H9 (cell line): ENCODE measurements at regions not wholly inside any gene's neighbourhood (a gene's known extent, or its start where the extent isn't known, plus 50 kb on each side); places are given as distances from the start of the nearest gene placed in this dataset.

Experiments
- DNase-seq: peaks from one replicate; pipeline ENCODE4 v3.0.0-alpha.2; 2017
- H2AFZ ChIP-seq: one replicate; pipeline ENCODE4 v1.6.1; 2013; ENCODE audit warnings: mild to moderate bottlenecking, low read length, control low read depth, moderate library complexity
- H2AK5ac ChIP-seq: 2 replicates; pipeline ENCODE4 v1.6.1; 2013; ENCODE audit warnings: low read length, control low read depth, mixed read lengths; ENCODE audit not compliant: insufficient read length
- H2BK120ac ChIP-seq: one replicate; pipeline ENCODE4 v1.6.1; 2013; ENCODE audit warnings: low read depth, mild to moderate bottlenecking, low read length, control low read depth, inconsistent platforms; ENCODE audit not compliant: poor library complexity, severe bottlenecking
- H2BK12ac ChIP-seq: 2 replicates; pipeline ENCODE4 v1.6.1; 2013; ENCODE audit warnings: low read length, control low read depth, mixed read lengths, low read depth; ENCODE audit not compliant: insufficient read length
- H2BK15ac ChIP-seq: 2 replicates; pipeline ENCODE4 v1.6.1; 2013; ENCODE audit warnings: low read depth, low read length, control low read depth
- H2BK20ac ChIP-seq: one replicate; pipeline ENCODE4 v1.6.1; 2013; ENCODE audit warnings: low read depth, mild to moderate bottlenecking, low read length, control low read depth, inconsistent platforms; ENCODE audit not compliant: poor library complexity, severe bottlenecking
- H2BK5ac ChIP-seq: 2 replicates; pipeline ENCODE4 v1.6.1; 2013; ENCODE audit warnings: low read length, control low read depth, mixed read lengths; ENCODE audit not compliant: insufficient read length
- H3K14ac ChIP-seq: 2 replicates; pipeline ENCODE4 v1.6.1; 2013; ENCODE audit warnings: low read length, control low read depth; ENCODE audit not compliant: insufficient read depth
- H3K18ac ChIP-seq: 2 replicates; pipeline ENCODE4 v1.6.1; 2013; ENCODE audit warnings: low read depth, mild to moderate bottlenecking, mixed read lengths, low read length, control low read depth; ENCODE audit not compliant: insufficient read length
- H3K23ac ChIP-seq: 2 replicates; pipeline ENCODE4 v1.6.1; 2013; ENCODE audit warnings: low read length, control low read depth, mixed read lengths, low read depth; ENCODE audit not compliant: insufficient read length
- H3K23me2 ChIP-seq: 2 replicates; pipeline ENCODE4 v1.6.1; 2013; ENCODE audit warnings: low read depth, mild to moderate bottlenecking, mixed read lengths, low read length, control low read depth; ENCODE audit not compliant: insufficient read length, poor library complexity, severe bottlenecking
- H3K27ac ChIP-seq: 2 replicates; pipeline ENCODE4 v1.5.1; 2013; ENCODE audit warnings: low read length, control low read depth, mixed read lengths, low read depth; ENCODE audit not compliant: insufficient read length
- H3K27me3 ChIP-seq: 2 replicates; pipeline ENCODE4 v1.6.1; 2013; ENCODE audit warnings: low read length, control low read depth, inconsistent platforms; ENCODE audit not compliant: insufficient read depth
- H3K4ac ChIP-seq: 2 replicates; pipeline ENCODE4 v1.6.1; 2013; ENCODE audit warnings: low read depth, mild to moderate bottlenecking, control low read depth, inconsistent platforms, low read length, moderate library complexity
- H3K4me1 ChIP-seq: 2 replicates; pipeline ENCODE4 v1.6.1; 2013; ENCODE audit warnings: low read length, control low read depth, inconsistent platforms; ENCODE audit not compliant: insufficient read depth
- H3K4me2 ChIP-seq: 2 replicates; pipeline ENCODE4 v1.6.1; 2013; ENCODE audit warnings: low read length, control low read depth, mixed read lengths; ENCODE audit not compliant: insufficient read length, insufficient read depth
- H3K56ac ChIP-seq: 2 replicates; pipeline ENCODE4 v1.6.1; 2013; ENCODE audit warnings: low read depth, mild to moderate bottlenecking, mixed read lengths, low read length, control low read depth; ENCODE audit not compliant: insufficient read length
- H3K79me1 ChIP-seq: 2 replicates; pipeline ENCODE4 v1.6.1; 2013; ENCODE audit warnings: low read depth, mild to moderate bottlenecking, moderate library complexity, low read length, control low read depth, inconsistent platforms; ENCODE audit not compliant: insufficient read depth, poor library complexity, severe bottlenecking
- H3K79me2 ChIP-seq: 2 replicates; pipeline ENCODE4 v1.6.1; 2013; ENCODE audit warnings: low read length, control low read depth, inconsistent platforms; ENCODE audit not compliant: insufficient read depth
- H3K9ac ChIP-seq: 2 replicates; pipeline ENCODE4 v1.6.1; 2013; ENCODE audit warnings: low read length, control low read depth, mixed read lengths; ENCODE audit not compliant: insufficient read length; ENCODE audit errors: extremely low read depth
- H3K9me3 ChIP-seq: one replicate; pipeline ENCODE4 v1.6.1; 2013; ENCODE audit warnings: low read depth, low read length, inconsistent platforms; ENCODE audit not compliant: control insufficient read depth
- H3T11ph ChIP-seq: one replicate; pipeline ENCODE4 v1.6.1; 2013; ENCODE audit warnings: mild to moderate bottlenecking, low read length, control low read depth, inconsistent platforms
- H4K20me1 ChIP-seq: one replicate; pipeline ENCODE4 v1.6.1; 2013; ENCODE audit not compliant: control insufficient read depth, insufficient read length, insufficient read depth
- H4K5ac ChIP-seq: 2 replicates; pipeline ENCODE4 v1.6.1; 2013; ENCODE audit warnings: low read depth, mild to moderate bottlenecking, mixed read lengths, low read length, control low read depth; ENCODE audit not compliant: insufficient read length
- H4K8ac ChIP-seq: replicated peaks from 2 replicates; pipeline ENCODE4 v1.6.1; 2013; ENCODE audit warnings: low read length, control low read depth, mixed read lengths, low read depth; ENCODE audit not compliant: insufficient read length
- H4K91ac ChIP-seq: 2 replicates; pipeline ENCODE4 v1.6.1; 2013; ENCODE audit warnings: low read depth, mild to moderate bottlenecking, moderate library complexity, mixed read lengths, low read length, control low read depth; ENCODE audit not compliant: insufficient read length
- H3K27ac Mint-ChIP-seq, 3 experiments: 2 replicates in 2 of 3; 3 replicates in 1 of 3; pipeline ENCODE4 v1.8.0; 2020 to 2021; ENCODE audit warnings: mixed read lengths in 3 of 3, mild to moderate bottlenecking in 1 of 3, moderate library complexity in 1 of 3
- H3K27me3 Mint-ChIP-seq: 2 replicates; pipeline ENCODE4 v1.8.0; 2021; ENCODE audit warnings: low read depth, mild to moderate bottlenecking, moderate library complexity, mixed read lengths
- H3K36me3 Mint-ChIP-seq, 3 experiments: 2 replicates in 2 of 3; 3 replicates in 1 of 3; pipeline ENCODE4 v1.8.0; 2020 to 2021; ENCODE audit warnings: low read depth in 3 of 3, mixed read lengths in 3 of 3; ENCODE audit not compliant: insufficient read depth in 1 of 3
- H3K4me1 Mint-ChIP-seq, 2 experiments: 2 replicates each; pipeline ENCODE4 v1.8.0; 2020; ENCODE audit warnings: mixed read lengths in 2 of 2
- H3K4me3 Mint-ChIP-seq, 2 experiments: 2 replicates in 1 of 2; 3 replicates in 1 of 2; pipeline ENCODE4 v1.8.0; 2020 to 2021; ENCODE audit warnings: mild to moderate bottlenecking in 2 of 2, mixed read lengths in 2 of 2, moderate library complexity in 1 of 2
- H3K9me3 Mint-ChIP-seq, 2 experiments: 2 replicates in 1 of 2; 3 replicates in 1 of 2; pipeline ENCODE4 v1.8.0; 2020; ENCODE audit warnings: mild to moderate bottlenecking in 2 of 2, mixed read lengths in 2 of 2, moderate library complexity in 1 of 2
- WGBS: extraction: QIAGEN DNeasy Blood & Tissue Kit; methylation state at CpG from one replicate; pipeline ENCODE4 v1.1.7; 2013; ENCODE audit warnings: missing lambda C conversion rate, low lambda C conversion rate, mixed read lengths; ENCODE audit not compliant: insufficient read length; ENCODE audit errors: extremely low coverage; 5-methylcytosine and 5-hydroxymethylcytosine counted together
- TF ChIP-seq, protein P1 (sequence below): fragments of 200-600 bp; sonication (generic); conservative IDR thresholded peaks from 3 replicates; pipeline ENCODE4 v1.8.0; 2021; ENCODE audit warnings: antibody characterized with exemption, mild to moderate bottlenecking

DNA sequence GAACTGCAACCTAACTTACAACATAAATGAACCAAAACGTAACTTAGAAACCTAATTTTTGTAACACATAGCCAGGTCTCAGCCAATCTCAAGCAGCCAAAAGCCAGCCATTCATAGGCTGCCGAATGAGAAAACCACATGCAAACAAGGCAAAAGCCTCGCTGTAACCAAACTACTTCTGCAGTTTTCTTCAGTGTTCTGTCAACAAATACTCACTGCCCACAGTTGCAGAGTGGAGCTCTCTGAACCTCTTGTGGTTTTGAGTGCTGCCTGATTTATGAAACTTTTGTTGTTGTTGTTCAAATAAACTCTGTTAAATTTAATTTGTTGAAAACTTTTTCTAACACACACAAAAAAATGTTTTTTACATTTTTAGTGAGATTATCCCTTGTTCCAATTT is 251.2 kb downstream of the PAPSS1 start:
- Histone ChIP-seq H3K23ac (no peak overlapping the region), H4K20me1 (no peaks in the 10 kb centered on the region), H3K23me2 (no peaks in the 10 kb centered on the region), H2BK120ac (no peak overlapping the region), H3K14ac (no peak overlapping the region), H2AK5ac (no peak overlapping the region), H3K9ac (no peak overlapping the region), H3K9me3 (no peaks in the 10 kb centered on the region), H2BK20ac (no peak overlapping the region), H3K79me1 (no peaks in the 10 kb centered on the region), H4K5ac (no peak overlapping the region), H3T11ph (no peak overlapping the region), H3K27ac (no peak overlapping the region), H4K91ac (no peak overlapping the region), H3K79me2 (no peaks in the 10 kb centered on the region), H3K4ac (no peak overlapping the region), H3K56ac (no peak overlapping the region), H4K8ac (no peak overlapping the region), H2AFZ (no peak overlapping the region), H3K4me2 (no peak overlapping the region), H2BK15ac (no peak overlapping the region), H3K18ac (no peak overlapping the region), H3K4me1 (no peaks in the 10 kb centered on the region), H3K27me3 (no peaks in the 10 kb centered on the region), H2BK12ac (no peak overlapping the region), H2BK5ac (no peak overlapping the region)
- H3K27me3 Mint-ChIP-seq: no peaks in the 10 kb centered on the region
- H3K9me3 Mint-ChIP-seq: no peaks in the 10 kb centered on the region
- TF ChIP-seq, protein P1, sequence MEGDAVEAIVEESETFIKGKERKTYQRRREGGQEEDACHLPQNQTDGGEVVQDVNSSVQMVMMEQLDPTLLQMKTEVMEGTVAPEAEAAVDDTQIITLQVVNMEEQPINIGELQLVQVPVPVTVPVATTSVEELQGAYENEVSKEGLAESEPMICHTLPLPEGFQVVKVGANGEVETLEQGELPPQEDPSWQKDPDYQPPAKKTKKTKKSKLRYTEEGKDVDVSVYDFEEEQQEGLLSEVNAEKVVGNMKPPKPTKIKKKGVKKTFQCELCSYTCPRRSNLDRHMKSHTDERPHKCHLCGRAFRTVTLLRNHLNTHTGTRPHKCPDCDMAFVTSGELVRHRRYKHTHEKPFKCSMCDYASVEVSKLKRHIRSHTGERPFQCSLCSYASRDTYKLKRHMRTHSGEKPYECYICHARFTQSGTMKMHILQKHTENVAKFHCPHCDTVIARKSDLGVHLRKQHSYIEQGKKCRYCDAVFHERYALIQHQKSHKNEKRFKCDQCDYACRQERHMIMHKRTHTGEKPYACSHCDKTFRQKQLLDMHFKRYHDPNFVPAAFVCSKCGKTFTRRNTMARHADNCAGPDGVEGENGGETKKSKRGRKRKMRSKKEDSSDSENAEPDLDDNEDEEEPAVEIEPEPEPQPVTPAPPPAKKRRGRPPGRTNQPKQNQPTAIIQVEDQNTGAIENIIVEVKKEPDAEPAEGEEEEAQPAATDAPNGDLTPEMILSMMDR: no peak
- H3K36me3 Mint-ChIP-seq: no peaks in the 10 kb centered on the region
- no CpG with 5 or more reads among the region's 3 CpGs for WGBS
- DNase-seq: no peak
- H3K27ac Mint-ChIP-seq: no peak overlapping the region
- H3K4me1 Mint-ChIP-seq: no peaks in the 10 kb centered on the region
- H3K4me3 Mint-ChIP-seq: no peak overlapping the region
